Mesenteric fat pad (tissue), 1 donor: ENCODE measurements at regions not wholly inside any gene's neighbourhood (a gene's known extent, or its start where the extent isn't known, plus 50 kb on each side); places are given as distances from the start of the nearest gene placed in this dataset.

Experiments
- DNase-seq: peaks from one replicate; pipeline ENCODE4 v3.0.0-alpha.2; 2020; ENCODE audit warnings: low spot score
- donor health status: DM: yes; HTN: yes; CAD: no.

DNA sequence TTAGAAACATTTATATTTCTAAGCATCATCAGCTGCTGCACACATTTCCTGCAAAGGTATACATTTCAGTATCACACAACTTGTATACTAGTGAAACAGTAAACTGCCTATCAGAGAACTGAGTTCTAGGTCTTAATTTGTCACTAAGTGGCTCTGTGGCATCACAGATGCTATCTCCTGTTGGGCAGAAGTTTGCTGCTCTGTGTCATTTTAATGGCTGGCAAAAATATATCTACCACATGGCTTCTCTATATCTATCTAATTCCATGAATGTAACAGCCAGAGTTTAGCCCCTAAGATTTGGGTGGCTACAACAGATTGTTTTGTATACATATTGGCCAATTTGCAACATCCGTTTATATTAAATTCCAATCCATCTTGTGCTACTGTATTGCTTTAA, 1231.9 kb upstream of the C9orf72 start:
- DNase-seq: no peak

DNA sequence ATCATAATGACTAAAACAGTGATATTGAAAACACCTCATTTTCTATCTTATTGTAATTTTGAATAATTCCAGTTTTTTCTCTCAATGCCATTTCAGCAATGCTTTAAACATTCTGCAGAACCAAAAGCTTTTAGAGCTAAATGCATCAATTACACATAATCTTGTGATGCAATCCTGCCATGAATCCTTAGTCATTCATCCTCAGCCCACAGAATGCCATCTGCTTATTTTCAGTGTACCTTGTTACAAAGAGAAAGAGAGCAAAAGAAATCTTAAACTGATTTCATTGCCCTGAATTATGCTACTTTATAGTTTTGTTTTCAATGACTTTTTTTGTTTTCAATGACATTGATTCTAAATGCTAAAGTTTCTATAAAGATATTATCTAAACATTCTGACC, 1234.8 kb upstream of the C9orf72 start:
- DNase-seq: no peak

DNA sequence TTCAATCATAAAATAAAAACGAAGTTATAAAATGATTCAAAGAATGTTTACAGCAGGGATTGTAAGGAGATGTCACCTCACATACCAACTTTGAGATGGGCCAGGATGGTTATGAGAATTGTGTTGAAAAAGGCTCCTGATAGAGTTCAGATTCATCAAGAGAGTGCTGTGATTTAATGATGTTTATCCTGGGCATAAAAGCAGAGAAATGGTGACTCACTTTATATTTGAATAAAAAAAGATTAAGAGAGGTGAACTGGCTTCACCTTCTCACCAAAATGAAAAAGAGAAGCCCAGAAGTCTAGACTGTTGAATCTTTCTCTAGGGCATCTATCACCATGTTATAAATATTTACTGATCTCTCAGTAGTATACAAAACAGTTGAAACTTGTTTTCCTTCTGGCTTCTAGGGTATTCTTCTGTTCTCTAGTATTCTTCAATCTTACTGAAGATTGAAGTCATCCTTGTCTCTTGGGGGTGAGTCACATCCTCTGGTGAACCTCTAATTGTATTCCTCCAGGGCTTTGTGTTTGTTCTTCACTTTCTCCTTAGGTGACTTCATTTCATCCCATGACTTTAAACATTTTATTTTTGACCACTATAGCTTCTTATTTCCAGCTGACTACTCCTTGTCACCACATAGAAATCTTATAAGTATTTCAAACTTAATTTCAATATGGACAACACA, 1237.3 kb upstream of the C9orf72 start:
- DNase-seq: no peak

DNA sequence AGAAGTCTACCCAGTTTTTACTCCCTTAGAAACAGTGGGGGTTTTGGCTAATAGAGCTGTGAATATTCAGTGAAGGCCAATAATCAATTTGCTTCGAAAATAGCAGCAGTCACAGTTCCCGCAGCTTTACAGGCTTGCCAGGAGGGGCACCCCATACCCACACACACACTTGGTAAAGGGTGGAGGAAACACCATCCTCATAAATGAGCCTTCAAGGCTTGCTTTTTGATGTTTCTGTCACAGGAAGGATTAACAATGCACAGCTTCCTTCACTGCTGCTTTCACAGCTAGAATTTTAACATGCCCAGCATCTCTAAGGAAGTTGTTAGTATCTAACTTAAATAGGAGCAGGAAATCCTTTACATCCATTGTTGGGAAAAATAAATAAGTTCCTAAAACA, 1247.5 kb upstream of the C9orf72 start:
- no peak for DNase-seq

DNA sequence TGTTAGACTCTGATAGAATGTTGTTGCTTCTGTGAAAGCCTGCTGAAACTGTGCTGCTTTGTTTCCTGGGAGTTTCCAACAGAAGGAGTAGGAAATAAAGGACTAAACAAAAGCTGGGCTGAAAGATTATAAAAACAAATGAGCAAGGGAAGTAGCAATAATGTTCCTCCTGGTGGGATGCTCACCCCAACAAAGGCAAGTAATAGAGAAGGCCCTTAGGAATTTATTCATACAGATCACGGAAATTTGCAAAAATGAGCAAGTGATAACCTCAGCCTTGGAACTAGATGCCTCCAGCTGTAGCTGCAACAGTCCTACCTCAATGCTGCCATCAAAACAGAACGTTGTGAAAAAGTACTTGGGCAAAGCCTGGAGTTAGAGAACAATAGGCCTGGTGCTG, 1248.0 kb upstream of the C9orf72 start:
- DNase-seq: no peak

DNA sequence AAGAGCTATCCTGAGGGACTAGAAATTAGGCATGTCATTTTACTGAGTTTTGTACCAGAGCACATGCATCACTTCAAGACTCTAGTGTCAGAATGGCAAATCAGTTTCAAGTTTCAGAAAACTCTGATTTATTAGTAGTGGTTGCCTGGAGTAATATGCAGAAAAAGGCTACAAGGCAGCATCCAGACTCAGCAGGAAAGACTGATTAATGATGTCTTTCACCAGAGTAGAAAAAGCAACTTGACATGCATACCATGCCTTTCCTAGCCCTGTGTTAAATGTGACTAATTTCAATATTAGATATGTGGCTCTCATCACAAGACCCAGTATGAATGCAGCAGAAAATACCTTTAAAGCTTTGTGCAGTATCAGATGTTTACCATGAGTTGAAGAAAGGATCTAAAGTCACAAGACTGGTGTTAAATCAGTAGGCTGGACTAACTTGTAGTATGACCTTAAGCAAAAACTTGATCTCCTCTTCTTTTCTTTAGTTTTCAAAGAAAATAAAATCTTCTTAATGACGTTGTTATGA, 1251.2 kb upstream of the C9orf72 start:
- DNase-seq: no peak

DNA sequence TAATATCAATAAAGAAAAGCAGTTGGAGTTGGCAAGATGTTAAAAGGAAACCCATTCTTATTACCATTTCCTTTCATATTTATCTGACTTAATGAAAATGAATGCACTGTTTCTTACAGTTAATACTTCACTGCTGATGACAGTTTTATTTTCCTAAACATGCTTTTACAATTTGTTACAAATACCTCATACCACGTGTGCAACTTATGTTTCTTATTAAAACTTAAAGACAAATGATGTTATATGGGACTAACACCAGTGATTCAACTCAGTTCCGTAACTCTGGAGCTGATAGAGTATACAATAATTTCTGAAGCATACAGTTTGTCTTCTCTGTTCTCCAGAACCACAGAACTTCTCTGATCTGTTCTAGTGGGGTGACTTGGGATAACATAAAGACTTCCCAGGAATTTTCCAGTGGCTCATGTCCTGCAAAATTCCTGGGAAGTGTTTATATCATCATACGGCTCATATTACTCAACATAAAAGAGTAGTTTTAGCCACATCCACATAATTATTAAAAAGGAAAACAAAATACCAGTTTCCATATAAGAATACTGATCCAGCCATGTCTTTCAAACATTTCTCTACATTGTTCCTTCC, 1259.0 kb upstream of the C9orf72 start:
- no peak for DNase-seq

DNA sequence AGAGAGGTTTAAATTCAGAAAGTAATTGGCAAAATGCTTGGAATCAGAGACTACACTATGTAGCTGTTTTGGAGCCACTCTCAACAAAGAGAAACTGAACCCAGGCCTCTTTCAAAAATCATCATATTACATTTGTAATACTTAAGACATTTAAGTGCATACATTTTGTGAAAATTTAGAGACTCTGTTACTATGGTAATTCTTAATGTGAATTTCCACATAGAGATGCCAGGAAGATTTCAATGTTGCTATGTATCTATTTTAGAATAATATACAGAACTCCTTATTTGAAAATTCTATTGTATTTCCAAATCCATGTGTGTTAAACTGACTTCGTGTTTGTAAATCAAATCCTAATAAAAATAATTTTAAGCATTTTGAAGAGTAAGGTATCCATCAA, 1260.9 kb upstream of the C9orf72 start:
- no peak for DNase-seq

DNA sequence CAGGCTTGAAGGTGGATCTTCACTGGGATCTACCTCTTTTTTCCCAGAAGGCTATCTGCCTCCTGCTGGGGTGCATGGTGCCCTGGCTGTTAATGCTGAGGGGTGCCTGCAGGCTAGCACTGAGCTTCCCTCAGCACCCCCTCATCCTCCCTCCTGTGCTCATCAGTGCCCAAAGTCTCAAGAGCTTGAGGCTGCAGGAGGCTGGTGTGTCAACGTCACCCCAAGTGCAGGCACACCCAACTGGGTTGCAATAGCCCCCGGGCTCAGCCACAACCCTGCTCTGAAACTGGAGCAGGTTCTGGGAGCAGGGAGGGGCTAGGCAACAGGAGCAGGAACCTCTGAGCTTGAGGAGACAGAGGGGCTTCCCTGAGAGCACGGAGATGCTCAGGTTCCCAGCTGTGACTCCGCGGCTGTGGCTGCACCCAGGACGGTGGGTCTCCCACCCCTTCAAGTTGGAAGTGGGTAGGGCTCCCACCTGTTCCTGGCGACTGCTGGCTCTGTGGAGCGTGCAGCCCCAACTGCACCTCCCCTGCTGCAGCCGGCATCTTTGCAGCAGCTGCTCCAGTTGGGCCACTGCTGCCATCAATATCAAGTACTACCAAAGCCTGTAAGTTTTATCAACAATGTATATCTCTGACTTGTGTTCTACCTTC, 1266.6 kb upstream of the C9orf72 start:
- DNase-seq: no peak

DNA sequence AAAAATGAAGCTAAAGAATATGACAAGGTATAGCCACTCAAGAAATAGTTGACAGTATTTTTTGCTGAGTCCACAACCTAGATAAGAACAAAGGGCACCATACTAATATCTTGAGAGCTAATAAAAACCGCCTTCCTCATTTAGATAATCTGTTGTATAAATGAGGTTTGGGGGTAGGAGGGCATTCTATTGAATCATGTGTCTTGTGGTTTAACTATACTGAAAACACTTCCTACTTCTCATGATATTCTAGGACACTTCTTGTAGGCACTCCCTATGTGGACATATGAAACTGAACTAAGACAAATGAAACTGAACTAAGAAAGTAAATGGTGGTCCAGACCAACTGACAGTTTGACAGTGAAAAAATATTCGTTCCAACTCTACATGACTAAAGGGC, 1268.5 kb upstream of the C9orf72 start:
- DNase-seq: no peak

DNA sequence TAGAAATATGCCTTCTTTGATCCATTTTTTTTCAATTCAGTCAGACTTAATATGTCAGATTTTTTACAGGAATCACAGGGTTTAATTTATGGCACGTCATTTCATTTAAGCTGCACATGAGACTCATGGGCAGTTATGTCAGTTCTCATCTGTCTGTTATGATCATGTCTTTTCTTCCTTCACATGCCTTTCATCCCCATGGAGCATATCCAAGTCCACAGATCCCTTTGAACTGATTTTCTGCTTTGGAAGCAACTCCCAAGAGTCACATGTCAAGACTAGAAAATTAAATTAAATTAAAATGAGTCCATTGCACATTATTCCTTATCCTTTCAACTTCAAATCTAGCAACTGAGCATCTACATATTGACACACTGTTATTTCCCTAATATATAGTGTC, 1274.0 kb upstream of the C9orf72 start:
- no peak for DNase-seq

DNA sequence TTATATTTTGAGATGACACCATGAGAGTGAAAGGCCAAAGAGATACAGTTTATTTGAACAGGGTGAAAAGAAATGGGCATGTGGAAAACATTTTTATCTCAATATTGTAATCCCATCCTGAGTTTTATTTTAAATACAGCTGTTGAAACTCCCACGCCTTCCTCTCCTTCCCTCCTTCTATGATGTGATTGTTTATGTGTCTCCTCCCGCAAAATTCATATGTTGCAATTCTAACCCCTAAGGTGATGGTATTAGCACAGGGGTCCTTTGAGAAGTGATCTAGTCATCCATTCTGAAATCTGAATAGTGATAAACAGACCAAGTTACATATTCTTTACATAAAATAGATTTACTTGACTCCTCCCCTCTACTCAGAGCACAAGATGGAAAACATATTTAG, 1275.4 kb upstream of the C9orf72 start:
- DNase-seq: no peak

DNA sequence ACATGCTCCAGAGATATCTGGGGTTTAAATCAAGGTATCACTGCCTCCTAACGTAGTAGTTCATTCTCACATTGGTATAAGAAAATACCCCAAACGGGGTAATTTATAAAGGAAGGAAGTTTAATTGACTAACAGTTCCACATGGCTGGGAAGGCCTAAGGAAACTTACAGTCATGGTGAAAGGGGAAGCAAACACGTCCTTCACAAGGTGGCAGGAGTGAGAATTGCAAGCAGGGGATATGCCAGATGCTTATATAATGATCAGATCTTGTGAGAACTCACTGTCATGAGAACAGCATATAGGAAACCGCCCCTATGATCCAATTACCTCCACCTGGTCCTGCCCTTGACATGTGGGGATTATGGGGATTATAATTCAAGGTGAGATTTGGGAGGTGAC, 1280.2 kb upstream of the C9orf72 start:
- no peak for DNase-seq

DNA sequence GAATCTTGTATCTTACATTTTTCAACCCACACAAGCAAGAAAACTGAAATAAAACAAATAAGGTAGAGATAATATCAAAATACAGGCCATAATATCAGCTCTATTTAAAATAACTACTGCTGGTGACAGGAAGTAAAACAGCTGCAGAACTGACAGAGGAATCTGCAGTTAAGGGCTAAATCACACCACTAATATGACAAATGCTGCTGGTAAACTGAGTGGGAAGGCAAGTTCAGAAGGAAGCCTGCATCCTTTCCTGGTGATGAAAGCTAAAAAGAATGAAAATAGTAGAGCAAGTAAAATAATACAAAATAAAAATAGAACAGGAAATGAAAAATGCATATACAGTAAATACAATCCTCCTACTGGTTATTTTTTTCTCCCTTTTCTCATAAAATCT, 1293.7 kb upstream of the C9orf72 start:
- no peak for DNase-seq

DNA sequence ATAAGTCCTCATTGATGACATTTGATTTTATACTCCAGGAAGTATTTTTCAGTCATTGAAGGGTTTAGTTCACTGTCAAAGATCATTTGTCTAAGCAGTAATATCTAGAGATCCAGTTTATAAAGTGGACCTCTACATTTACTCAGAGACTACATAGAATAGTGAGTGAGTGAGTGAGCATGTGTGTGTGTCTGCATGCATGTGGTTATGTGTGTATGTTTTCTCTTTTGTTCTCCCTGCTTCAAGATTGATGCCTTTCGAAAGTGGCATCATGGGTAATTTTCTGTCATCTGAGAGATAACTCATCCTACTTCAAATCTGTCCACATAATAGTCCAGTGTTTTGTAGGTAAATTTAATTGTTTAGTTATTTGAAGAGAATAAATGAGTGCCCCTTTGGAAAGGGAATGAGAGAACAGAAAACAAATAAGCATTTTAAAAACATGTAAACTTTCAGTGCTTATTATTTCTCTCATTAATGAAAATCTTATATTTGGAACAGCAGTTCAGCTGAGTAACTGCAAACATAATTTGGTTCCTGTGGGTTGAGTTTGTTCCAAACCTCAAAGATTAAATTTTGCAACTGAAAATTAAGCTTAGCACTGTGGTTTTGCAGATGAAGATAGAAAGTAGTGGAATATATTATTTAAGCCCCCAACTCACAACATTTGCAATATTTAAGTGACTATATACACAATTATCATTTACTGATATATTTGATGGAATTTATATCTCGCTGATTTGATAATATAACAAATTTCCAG, 1295.1 kb upstream of the C9orf72 start:
- no peak for DNase-seq

DNA sequence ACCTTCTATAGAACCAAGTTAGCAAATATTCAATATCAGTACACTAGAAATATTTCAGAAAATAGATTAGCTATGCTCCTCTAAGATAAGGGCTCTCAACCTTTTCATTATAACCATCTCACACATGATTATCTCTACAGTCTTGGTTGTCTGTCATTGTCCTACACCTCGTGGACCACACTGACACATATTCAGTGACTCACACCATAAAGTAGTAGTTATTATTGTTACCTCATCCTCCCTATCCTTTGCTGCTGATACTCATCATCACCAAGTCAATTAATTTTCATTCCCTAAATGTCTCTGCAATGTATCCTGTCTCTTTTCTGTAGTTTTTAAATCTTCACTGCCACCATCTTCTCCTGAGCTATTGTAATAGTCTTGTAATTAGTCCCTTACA, 1309.2 kb upstream of the C9orf72 start:
- no peak for DNase-seq

DNA sequence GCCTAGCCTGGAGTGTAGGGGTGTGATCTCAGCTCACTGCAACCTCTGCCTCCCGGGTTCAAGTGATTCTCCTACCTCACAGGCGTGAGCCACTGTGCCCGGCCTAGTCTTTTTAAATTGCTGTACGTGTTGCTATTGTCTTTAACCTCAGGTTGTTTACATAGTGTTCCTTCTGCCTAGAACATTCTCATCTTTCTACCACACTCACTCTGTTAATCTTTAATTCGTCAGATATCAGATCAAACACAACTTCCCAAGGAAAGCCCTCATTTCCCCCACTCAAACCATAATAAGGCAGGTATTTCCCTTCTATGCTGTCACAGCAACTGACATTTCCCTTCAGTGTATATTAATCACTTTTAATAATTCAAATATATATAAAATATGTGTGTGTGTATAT, 1310.0 kb upstream of the C9orf72 start:
- DNase-seq: no peak

DNA sequence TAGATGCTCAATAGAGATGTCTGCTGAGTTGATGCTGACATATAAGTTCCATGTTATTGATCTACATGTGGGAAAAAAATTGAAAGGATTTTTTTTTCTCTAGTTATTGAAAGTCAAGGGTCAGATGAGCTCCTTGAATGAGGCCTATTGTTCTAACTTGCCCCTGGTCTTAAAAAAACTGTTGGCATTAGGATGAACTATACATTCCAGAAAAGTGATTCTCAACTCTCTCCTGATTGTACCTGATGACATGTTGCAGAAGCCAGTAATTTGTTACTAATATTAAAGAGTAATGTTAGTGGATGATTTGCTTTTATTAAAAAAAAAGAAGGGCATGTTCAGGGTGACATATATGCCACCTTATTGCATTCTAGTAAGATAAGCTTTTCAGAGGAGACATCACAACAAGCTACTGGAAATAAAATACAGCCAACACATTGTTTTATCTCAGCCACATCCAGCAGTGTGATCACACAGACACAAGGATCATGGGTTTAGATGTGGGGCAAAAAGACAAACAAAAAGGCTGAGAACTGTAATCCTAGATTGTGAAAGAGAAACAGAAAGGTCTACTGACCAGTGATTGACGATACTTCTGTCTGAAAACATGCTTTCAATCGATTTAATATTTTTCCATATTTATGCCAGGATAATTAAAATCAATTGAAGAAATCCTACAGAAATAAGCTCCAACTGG, 1314.1 kb upstream of the C9orf72 start:
- no peak for DNase-seq

DNA sequence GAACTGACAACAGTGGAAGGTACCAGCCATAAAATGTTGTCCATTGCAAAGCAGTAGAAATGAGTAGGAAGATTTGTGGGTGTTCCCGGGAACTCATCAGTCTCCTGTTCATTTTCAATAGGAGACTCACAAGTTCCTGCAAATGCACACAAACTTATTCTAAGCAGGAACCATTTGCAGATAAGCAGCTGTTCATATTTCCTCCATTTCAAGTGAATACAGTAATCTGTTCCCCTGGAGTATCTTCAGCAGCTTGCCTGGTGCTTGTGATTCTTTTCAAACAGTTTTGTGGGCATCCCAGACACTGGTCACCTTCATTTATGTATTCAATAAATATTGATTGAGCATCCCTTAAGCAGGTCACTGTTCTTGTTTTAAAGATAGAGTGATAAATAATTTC, 1315.5 kb upstream of the C9orf72 start:
- DNase-seq: no peak

DNA sequence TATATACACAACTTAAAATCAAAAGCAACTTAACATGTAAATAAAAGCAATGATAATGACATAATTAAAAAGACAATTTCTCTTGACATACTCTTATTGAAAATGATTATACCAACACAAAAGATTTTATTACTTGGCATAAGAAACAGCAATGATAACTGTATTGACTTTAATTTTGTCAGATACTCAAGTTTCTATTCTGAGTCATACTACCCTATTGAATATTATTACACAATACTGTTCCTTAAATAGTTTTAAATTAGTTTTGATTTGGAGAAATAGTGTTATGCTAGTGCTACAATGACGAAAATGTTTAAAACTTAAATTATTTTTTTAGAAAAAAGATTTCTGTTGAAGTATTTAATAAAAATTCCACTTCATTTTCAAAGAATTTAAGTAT, 1319.3 kb upstream of the C9orf72 start:
- no peak for DNase-seq

DNA sequence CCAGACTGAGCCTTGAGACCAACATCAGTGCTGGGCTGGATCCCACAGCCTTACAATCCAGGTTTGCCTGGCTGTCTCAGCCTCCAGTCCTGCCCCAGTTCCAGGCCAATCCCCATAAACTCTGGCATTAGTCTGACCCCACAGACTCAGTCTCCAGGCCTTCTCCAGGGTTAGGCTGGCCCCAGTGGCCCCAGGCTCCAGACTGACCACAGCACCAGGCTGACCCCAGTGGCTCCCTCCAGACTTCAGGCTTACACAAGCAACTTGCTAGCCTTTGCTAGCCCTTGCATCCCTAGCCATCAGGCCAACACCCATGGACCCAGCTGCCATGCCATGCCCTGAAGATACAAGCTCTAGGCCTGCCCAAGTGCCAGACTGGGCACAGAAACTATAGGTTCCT, 1326.0 kb upstream of the C9orf72 start:
- no peak for DNase-seq
